Colonic mucosa (tissue), 4 donors: ENCODE measurements at regions not wholly inside any gene's neighbourhood (a gene's known extent, or its start where the extent isn't known, plus 50 kb on each side); places are given as distances from the start of the nearest gene placed in this dataset.

Experiments used
- DNase-seq: peaks from one replicate; pipeline ENCODE4 v3.0.0-alpha.2; 2020
- H3K27ac ChIP-seq: fragments of 200-600 bp; one replicate; pipeline ENCODE4 v1.8.0; 2021
- H3K27me3 ChIP-seq: fragments of 200-600 bp; one replicate; pipeline ENCODE4 v1.8.0; 2021
- H3K36me3 ChIP-seq: fragments of 200-600 bp; one replicate; pipeline ENCODE4 v1.8.0; 2021
- H3K4me1 ChIP-seq: fragments of 200-600 bp; one replicate; pipeline ENCODE4 v1.8.0; 2021; ENCODE audit warnings: mild to moderate bottlenecking
- H3K4me3 ChIP-seq: fragments of 200-600 bp; one replicate; pipeline ENCODE4 v1.8.0; 2021
- H3K9ac ChIP-seq, 2 donors: one replicate each; pipeline ENCODE4 v1.7.0; 2013; ENCODE audit warnings: control low read depth in 2 of 2, low read depth in 2 of 2, low read length in 2 of 2
- H3K9me3 ChIP-seq: fragments of 200-600 bp; one replicate; pipeline ENCODE4 v1.8.0; 2021
- intact Hi-C: fragments of 100-400 bp; cut with DNase I; formaldehyde crosslinking; loops from one replicate; pipeline ENCODE4 v1.14.1; 2022
- TF ChIP-seq, protein P1 (sequence below): fragments of 200-600 bp; IDR thresholded peaks from one replicate; pipeline ENCODE4 v1.8.0; 2022; ENCODE audit warnings: antibody characterized with exemption, mild to moderate bottlenecking
- donor health status: healthy.
- donor health status: DM: no; HTN: no; CAD: no.
- donor health status: DM: no; HTN: no; CAD: no.

DNA sequence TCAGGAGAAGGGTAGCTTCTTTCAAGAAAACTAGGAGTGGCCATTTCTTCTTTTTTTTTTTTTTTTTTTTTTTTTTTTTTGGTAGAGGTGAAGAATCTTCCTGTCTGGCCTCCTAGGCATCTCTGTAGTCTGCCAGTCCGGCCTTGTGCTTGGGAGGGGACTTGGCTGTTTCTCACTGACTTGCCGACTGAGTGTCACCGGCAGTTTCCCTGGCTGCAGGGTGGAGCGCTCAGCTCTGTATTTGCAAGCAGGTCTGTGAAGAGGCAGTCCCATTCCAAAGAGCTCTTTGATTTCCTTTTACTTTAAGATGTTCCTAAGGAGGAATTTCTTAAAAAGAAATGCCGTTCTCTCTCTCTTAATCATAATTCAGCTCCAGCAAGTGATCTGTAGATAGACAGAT is 212.6 kb downstream of the ADRA2A start:
- no peaks in the 10 kb centered on the region for H3K36me3 ChIP-seq
- TF ChIP-seq, protein P1, sequence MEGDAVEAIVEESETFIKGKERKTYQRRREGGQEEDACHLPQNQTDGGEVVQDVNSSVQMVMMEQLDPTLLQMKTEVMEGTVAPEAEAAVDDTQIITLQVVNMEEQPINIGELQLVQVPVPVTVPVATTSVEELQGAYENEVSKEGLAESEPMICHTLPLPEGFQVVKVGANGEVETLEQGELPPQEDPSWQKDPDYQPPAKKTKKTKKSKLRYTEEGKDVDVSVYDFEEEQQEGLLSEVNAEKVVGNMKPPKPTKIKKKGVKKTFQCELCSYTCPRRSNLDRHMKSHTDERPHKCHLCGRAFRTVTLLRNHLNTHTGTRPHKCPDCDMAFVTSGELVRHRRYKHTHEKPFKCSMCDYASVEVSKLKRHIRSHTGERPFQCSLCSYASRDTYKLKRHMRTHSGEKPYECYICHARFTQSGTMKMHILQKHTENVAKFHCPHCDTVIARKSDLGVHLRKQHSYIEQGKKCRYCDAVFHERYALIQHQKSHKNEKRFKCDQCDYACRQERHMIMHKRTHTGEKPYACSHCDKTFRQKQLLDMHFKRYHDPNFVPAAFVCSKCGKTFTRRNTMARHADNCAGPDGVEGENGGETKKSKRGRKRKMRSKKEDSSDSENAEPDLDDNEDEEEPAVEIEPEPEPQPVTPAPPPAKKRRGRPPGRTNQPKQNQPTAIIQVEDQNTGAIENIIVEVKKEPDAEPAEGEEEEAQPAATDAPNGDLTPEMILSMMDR, result no peak
- H3K4me1 ChIP-seq, result no peaks in the 10 kb centered on the region
- DNase-seq, result no peak
- H3K9me3 ChIP-seq, result no peaks in the 10 kb centered on the region
- H3K4me3 ChIP-seq, result no peak overlapping the region
- H3K27ac ChIP-seq, result no peak overlapping the region
- intact Hi-C loops, result no loop called here
- H3K9ac ChIP-seq, result no peak overlapping the region
- no peaks in the 10 kb centered on the region for H3K27me3 ChIP-seq

DNA sequence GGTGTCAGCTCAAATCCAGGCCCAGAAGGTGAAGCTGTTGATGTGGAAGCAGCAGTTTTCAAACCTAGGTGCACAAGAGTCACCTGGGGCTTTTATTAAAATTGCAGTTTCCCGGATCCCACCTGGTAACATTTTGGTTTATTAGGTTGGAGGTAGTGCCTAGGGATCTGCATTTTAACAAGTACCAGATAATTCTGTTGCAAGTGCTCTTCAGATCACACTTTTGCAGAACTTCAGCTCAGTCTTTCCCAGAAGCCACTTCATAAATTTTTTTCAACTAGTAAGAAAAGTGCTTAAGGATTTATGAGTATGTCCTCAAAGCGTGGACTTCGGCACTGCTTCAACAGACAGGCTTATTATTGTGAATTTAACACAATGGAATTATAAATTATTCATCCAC is 213.8 kb downstream of the ADRA2A start:
- no peak for DNase-seq
- no peak overlapping the region for H3K27ac ChIP-seq
- intact Hi-C loops, result no loop called here
- H3K4me3 ChIP-seq, result no peak overlapping the region
- TF ChIP-seq, protein P1, result no peak
- H3K36me3 ChIP-seq, result no peaks in the 10 kb centered on the region
- no peaks in the 10 kb centered on the region for H3K4me1 ChIP-seq
- H3K9me3 ChIP-seq, result no peaks in the 10 kb centered on the region
- no peaks in the 10 kb centered on the region for H3K27me3 ChIP-seq
- no peak overlapping the region for H3K9ac ChIP-seq

DNA sequence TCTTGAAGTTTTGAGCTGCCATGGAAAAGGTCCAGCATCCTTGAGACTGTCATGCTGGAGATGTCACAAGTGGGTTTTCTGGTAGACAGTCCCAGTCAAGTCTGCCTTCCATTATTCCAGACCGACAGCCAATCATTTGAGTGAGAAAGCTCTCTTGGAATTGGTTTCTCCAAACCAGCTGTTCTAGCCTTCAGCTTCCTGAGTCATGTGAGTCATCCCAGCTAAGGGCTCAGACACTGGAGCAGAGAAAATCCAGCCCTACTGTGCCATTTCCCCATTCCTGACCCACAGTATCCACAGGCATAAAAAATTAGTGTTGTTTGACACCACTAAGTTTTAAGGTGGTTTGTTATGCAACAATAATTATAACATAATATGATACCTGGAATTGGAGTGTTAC is 219.0 kb downstream of the ADRA2A start:
- Histone ChIP-seq H3K4me1 (no peaks in the 10 kb centered on the region), H3K9ac (no peak overlapping the region), H3K36me3 (no peaks in the 10 kb centered on the region), H3K4me3 (no peak overlapping the region), H3K27me3 (no peaks in the 10 kb centered on the region), H3K27ac (no peak overlapping the region), H3K9me3 (no peaks in the 10 kb centered on the region)
- TF ChIP-seq, protein P1, result no peak
- DNase-seq, result no peak
- intact Hi-C loops, result no loop called here

DNA sequence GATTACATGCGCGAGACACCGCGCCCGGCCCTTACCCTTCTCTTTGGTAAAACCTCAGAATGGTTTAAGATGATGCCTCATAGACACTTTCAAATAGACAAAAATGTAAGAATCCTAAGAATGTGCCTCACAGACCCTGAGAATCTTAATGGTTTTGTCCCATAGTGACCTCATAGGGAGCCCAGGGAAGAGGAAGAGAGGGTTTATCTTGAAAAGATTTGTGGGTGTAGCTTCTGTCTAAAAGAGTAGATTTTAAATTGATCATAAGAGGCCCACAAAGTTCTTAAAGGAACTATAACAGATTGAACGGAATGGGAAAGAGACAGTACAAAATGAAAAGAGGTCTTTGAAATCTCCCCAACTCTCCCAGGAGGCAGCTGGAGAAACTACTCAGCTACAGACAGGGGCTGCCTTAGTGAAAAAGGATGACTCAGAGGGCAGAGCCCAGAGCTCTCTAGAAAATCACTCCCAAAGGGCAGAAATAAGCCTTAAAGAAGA is 220.6 kb downstream of the ADRA2A start:
- intact Hi-C loops, result no loop called here
- H3K9ac ChIP-seq, result no peak overlapping the region
- H3K4me3 ChIP-seq, result no peak overlapping the region
- no peak for DNase-seq
- H3K9me3 ChIP-seq, result no peaks in the 10 kb centered on the region
- no peaks in the 10 kb centered on the region for H3K36me3 ChIP-seq
- no peaks in the 10 kb centered on the region for H3K27me3 ChIP-seq
- TF ChIP-seq, protein P1, result no peak
- no peaks in the 10 kb centered on the region for H3K4me1 ChIP-seq
- H3K27ac ChIP-seq, result no peak overlapping the region

DNA sequence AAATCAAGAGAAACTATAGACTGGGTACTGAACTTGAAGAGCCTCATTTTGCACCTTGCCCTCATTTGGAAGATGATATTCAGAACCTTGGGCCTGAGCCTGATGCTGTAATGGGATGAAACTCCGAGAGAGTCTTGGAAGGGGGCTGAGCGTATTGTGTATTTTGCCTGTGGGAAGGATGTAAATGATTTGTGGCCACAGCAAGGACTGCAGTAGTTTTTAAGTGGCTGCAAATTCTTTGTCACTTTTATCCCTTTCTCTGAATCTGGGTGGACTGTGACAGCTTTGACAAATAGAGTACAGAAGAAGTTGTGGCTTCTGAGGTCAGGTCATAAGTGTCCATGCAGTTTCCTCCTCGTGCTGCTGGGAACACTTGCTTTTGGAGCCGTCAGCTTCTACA is 221.2 kb downstream of the ADRA2A start:
- TF ChIP-seq, protein P1, result no peak
- Histone ChIP-seq H3K4me3 (no peak overlapping the region), H3K27ac (no peak overlapping the region), H3K9me3 (no peaks in the 10 kb centered on the region), H3K36me3 (no peaks in the 10 kb centered on the region), H3K9ac (no peak overlapping the region), H3K27me3 (no peaks in the 10 kb centered on the region), H3K4me1 (no peaks in the 10 kb centered on the region)
- DNase-seq, result no peak
- intact Hi-C loops, result no loop called here

DNA sequence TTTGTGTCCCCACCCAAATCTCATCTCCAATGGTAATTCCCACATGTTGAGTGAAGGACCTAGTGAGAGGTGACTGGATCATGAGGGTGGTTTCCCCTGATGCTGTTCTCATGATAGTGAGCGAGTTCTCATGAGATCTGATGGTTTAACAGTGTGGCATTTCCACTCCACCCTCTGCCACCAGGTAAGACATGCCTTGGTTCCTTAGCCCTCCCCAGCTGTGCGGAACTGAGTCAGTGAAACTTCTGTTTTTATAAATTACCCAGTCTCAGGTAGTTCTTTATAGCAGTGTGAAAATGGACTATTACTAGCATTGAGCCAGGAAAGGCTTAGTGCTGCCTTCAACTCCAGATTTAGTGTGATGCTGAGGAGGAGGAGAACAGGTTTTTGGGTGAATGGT is 222.2 kb downstream of the ADRA2A start:
- Histone ChIP-seq H3K9ac (no peak overlapping the region), H3K9me3 (no peaks in the 10 kb centered on the region), H3K4me1 (no peaks in the 10 kb centered on the region), H3K27ac (no peak overlapping the region), H3K4me3 (no peak overlapping the region), H3K36me3 (no peaks in the 10 kb centered on the region), H3K27me3 (no peaks in the 10 kb centered on the region)
- intact Hi-C loops, result no loop called here
- TF ChIP-seq, protein P1, result no peak
- no peak for DNase-seq
